ENCODE measurements at regions not wholly inside any gene's neighbourhood (a gene's known extent, or its start where the extent isn't known, plus 50 kb on each side); places are given as distances from the start of the nearest gene placed in this dataset.
"Not testable (repeated sequence)": the region's sequence is repeated elsewhere in the genome, so short reads cannot be mapped to it uniquely, and the experiment has no call there.

DNA sequence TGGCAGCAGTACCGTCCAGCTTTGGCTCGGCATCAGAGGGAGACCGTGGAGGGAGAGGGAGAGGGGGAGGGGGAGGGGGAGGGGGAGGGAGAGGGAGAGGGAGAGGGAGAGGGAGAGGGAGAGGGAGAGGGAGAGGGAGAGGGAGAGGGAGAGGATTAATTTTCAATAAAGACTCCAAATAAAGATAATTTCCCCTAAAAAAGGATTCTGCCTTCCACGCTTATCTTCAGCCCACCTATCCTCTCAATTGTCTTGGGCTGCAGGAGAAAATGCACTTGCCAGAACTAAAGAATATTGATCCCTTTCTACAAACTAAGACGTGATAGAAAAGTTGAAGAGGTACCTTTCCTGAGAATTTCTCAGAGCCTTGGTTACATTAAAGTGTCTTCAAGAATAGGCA, 206.9 kb upstream of the CBLB start:
- not testable (repeated sequence) for DNase-seq (ENCODE audit: low read depth)

DNA sequence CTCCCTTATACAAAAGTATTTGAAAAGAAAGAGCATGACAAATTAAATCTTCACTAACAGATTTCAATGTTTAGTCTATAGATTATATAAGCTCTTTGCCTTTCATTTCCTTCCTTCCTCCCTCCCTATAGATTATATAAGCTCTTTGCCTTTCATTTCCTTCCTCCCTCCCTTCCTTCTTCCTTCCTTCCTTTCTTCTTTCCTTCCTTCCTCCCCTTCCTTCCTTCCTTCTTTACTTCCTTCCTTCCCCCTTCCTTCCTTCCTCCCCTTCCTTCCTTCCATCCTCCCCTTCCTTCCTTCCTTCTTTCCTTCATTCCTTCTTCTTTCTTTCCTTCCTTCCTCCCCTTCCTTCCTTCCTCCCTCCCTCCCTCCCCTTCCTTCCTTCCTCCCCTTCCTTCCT, 209.8 kb upstream of the CBLB start:
- DNase-seq (ENCODE audit: low read depth): no peak

DNA sequence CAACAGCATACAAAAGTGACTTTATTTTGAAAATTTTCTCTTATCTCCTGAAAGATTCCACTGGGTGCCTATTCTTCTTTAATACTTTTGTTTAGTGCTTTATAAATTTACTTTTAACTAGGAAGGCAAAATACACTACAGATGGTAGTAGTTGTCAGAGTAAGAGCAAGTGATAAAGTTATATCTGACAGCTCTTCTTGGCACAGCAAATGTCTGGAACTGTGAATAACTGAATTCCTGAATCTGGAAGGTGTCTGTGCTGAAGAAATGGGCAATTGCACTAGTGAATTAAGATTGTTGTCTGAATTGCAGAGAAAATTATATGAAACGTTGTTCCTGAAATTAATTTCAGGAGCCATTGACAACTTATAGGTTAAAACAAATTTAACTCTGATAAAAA, 213.8 kb upstream of the CBLB start:
- DNase-seq (ENCODE audit: low read depth): no peak

DNA sequence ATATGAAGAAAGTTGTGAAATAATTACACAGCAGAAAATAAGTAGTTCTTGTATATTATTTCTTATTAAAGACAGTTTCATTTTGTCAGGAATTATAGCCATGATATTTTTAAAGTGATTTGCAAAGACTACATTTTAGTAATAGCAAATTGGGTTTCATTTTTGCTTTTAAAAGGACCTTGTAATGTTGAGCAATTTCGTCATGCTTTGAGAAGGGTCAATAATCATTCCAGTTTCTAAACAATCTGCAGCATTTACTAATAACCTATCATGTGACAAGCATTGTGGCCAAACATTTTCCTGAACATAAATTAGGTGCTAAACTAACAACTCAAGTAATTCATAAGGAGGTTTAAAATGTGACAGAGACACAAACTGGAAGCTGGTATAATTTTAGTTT, 214.4 kb upstream of the CBLB start:
- DNase-seq (ENCODE audit: low read depth): no peak

DNA sequence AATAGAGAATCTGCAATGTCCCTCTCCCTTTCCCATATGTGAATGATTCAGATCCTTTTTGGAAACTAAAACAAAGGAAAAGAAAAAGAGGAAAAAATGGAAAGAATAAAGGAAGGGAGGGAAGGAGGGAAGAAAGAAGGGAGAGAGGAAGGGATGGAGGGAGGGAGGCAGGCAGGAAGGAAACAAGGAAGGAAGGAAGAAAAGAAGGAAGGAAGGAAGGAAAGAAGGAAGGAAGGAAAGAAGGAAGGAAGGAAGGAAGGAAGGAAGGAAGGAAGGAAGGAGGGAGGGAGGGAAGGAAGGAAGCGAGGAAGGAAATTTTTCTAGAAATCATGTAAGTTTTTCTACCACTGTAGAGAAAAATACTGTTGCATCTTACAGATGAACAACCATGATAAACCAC, 215.0 kb upstream of the CBLB start:
- DNase-seq (ENCODE audit: low read depth): no peak

DNA sequence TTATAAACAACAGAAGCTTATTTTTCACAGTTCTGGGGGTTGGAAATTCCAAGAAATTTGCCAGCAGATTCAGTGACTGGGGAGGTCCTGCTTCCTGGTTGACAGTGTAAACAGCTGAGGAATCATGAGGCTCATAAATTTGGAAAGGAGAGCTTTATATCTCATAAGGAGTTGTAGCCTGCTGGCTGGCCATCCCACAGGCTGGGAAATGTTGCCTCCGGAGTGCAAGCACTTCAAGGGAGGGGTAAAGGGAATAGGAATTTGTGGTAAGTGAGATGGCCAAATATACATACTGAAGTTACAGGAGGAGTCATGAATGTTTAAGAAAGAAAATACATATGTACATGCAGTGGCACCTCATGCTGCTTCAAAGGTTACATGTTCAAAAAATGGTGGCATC, 217.2 kb upstream of the CBLB start:
- DNase-seq (ENCODE audit: low read depth): no peak

DNA sequence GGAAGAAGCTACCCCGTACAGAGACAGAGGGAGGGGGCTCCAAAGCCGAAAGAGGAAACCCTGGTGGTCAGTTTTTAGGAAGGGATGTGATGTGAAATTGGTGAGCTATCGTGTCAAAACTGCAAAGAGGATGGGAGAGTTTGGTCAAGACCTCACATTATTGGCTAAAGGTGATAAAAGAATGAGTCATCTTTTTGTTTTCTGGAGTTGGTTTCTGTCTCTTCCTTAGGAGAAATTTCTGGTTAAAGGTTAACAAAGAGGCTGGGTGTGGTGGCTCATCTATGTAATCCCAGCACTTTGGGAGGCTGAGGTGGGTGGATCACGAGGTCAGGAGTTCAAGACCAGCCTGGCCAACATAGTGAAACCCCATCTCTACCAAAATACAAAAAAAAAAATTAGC, 217.8 kb upstream of the CBLB start:
- no peak for DNase-seq (ENCODE audit: low read depth)

DNA sequence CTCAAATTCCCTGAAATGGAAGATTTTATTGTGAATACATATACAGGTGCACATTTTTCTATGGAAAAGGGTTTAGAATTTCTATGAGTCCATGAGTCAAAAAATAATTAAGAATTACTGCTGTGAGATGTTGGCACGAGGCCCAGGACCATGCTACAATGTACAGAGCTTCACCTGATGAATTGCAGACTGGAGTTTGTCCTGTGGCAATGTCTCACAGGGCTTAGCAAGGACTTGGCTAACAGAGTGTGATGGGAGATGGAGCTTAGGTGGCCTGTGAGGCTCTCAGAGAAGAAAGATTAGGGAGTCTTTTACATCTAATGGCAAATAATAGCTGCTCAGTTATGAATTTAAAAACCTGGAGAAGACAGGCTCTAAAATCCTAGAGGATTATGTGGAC, 219.5 kb upstream of the CBLB start:
- DNase-seq (ENCODE audit: low read depth): no peak

DNA sequence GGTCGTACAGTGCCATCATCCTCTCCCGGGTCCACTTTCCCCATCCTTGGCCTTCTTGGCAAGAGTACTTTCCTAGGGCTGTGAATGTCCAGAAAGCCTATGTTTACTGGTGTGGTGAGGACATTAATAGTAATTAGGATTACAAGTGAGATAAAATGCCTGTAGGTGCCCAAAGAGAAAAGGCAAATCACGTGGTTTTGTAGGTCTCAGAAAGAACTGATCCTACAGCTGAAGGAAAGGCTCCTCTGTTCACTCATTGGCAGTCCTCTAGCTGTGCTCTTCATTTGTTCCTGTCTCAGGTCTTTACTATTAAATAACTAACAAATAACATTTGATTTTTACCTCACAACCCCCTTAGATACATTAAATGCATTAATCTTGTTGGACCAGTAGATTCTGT, 220.1 kb upstream of the CBLB start:
- no peak for DNase-seq (ENCODE audit: low read depth)

DNA sequence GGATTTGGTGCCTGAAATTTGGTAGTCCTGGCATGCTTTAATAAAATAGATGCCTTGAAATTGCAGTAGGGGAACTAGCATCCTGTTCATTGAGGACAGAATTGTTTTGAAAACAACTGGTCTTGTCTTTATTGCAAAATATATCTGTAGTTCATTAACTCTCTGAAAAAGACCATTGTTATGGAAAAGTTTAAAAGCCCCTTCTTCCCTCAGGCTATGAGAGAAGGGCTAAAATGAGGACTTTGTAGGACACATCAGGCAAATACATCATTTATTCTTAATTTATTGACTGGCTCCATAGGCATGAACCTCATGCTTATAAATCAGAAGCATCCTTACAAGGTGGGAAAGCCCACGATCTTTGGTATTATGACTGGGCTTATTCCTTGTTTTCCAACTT, 221.0 kb upstream of the CBLB start:
- DNase-seq (ENCODE audit: low read depth): no peak

DNA sequence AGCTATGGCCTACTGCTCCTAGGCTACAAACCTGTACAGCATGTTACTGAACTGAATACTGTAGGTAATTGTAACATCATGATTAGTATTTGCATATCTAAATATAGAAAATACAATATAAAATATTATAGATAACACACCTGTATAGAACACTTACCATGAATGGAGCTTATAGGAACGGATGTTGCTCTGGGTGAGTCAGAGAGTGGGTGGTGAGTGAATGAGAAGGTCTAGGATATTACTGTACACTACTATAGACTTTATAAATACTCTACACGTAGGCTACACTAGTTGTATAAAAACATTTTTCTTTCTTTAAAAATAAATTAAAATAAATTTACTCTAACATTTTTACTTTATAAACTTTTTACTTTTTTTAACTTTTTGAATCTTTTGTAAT, 224.0 kb upstream of the CBLB start:
- no peak for DNase-seq (ENCODE audit: low read depth)

DNA sequence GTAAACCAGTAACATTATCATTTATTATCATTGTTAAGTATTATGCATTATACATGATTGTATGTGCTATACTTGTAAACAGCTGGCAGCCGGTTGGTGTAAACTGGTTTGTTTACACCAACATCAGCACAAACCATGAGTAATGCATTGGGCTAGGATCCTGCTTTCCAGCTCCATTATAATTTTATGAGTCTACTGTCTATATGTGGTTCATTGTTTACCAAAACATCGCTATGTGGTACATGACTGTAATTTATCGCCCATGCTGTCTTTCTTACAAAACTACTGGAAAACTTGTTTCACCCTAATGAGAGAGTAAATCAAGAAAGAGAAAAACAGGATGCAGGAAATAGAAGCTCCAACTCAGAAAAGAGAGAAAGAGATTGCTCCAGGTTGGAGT, 224.8 kb upstream of the CBLB start:
- no peak for DNase-seq (ENCODE audit: low read depth)

DNA sequence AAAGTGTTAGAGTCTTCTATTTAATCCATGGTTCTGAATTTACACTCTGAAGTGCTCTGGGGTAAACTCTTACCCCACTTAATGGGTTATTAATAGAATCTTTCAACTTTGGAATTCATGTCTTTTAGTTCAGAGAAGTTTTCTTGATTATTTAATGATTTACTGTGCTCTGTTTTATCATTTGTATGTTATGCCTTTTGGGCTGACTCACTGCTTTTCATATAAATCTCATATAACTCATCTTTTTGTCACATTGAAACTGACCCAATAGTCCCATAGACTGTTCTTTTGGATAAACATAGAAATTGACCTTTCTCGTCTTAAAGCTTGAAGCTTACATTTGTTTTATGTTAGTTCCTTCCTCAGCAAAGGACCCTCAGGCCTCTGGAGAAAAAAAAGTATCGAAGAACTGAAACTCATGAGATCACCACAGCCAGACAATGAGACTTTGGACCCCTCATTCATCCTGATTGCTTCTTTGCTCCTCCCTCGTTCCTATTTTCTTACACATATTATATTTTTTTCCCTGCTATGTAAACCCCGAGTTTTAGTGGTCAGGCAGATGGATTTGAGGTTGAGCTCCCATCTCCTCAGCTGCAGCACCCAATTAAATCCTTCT, 229.1 kb upstream of the CBLB start:
- no peak for DNase-seq (ENCODE audit: low read depth)

DNA sequence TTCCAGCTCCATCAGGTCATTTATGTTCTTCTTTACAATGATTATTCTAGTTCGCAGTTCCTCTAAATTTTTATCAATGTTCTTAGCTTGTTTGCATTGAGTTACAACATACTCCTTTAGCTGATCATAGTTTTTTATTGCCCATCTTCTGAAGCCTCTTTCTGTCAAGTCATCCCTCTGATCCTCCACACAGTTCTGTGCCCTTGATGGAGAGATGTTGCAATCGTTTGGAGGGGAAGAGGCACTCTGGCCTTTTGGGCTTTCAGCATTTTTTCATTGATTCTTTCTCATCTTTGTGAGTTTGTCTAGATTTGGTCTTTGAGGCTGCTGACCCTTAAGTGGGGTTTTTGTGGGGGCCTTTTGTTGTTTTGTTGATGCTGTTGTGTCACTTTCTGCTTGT, 234.6 kb upstream of the CBLB start:
- DNase-seq (ENCODE audit: low read depth): no peak

DNA sequence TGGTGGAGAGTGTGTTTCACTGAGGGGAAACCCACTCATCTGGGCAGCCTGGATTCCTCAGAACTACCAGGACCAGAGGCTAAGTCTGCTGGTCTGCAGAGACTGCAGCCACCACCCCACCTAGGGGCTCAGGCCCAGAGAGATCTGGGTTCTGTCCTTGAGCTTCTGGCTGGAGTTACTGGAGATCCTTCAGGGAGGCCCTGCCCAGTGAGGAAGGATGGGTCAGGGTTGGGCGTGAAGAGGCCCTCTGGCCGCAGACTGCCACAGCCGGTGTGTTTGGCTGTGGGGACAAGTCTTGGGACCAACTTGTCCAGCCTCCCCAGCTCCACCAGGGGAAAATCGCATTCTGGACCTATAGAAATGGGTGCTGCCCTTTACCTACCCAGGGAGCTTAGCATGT, 235.3 kb upstream of the CBLB start:
- DNase-seq (ENCODE audit: low read depth): no peak

DNA sequence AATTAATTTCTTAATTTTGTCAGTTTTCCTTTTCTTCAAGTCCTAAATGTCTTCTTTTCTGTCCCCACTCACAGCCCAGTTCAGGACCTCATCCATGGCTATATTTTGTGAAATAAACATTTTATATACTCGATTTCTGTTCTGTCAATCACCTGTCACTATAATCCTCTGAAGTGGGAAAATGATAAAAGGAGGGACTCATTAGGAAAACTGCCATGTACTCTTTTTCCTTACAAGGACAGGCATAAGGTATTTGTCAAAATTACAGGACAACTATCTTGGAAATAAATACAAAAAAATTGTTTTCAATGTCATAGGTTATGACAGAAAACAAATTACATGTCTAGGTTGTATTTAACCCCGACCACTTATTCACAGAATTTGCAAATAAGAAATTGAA, 240.1 kb upstream of the CBLB start:
- no peak for DNase-seq (ENCODE audit: low read depth)

DNA sequence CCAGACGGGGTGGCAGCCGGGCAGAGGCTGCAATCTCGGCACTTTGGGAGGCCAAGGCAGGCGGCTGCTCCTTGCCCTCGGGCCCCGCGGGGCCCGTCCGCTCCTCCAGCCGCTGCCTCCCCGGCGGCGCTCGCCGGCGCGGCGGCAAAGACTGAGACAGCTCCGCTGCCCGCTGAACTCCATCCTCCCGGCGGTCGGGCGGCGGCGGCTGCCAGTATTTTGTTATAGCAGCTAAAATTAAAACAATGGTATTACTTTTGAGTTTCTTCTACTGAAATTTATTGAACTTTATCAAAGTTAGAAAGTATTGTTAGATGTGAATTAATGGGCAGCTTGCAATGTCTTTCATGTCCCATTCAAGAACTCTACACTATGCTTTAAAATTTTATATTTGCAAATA, 243.7 kb upstream of the CBLB start:
- DNase-seq (ENCODE audit: low read depth): not testable (repeated sequence)

DNA sequence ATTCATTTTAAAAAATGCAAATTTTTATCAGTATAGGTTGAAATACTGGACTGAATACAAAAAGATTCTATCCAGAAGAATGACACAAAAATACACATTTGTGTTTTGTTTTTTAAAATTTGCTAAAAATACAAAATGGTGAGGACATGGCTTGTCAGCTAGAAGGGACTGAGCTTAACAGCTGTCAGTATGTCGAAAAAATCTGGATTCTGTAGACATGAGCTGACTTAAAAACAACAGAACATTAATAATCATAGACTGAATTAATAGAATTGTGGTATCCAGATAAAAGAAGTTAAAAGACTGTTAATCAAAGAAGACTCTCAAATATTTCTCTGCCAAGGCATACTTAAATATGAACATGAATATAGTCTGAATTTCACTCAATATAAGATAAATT, 244.9 kb upstream of the CBLB start:
- DNase-seq (ENCODE audit: low read depth): no peak

DNA sequence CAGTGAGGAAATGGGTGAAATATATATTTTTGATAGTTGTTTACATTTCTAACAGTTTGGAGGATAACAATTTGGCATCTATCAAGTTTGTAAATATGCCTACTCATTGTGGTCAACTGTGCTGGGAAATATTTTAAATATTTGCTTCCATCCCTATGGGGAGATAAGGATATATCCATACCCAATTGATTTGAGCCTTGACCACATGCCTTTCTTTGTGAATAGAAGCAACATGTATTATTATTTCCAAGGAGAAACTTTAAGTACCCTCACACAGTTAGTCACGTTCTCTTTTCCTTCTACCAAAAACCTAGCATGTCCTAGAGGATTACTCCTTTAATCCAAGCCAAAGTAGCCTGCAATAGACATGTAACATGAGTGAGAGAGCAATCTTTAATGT, 245.4 kb upstream of the CBLB start:
- DNase-seq (ENCODE audit: low read depth): no peak

DNA sequence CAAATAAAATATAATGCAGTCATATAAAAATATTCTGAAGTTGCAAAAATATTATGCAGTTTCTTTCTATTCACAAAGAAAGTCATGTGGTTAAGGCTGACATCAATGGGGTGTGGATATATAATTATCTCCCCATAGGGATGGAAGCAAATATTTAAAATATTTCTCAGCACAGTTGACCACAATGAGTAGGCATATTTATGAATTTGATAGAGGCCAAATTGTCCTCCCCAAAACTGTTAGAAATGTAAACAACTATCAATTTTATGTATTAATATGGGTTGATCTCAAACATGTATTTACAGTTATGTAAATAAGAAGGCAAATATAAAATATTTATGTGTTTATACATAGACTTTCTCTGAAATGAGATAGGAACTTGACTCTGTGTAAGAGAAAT, 246.0 kb upstream of the CBLB start:
- DNase-seq (ENCODE audit: low read depth): no peak

DNA sequence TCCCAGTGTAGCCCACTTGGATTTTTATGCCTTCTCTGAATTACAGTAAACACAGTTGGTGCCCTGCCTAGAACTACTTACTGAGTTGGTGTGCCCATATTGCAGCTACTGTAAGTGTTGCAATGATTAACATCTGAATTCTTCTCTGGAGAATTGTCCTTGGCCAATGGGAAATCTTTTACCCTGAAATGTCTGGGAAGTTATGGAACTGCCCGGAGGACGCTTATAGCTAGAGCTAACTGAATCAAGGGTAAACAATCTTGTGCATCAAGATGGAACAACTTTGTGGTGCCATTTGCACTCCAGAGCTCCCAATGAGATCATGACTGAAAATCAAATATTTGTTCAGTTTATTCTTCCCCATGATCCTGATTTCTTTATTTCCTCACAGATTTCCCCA, 246.7 kb upstream of the CBLB start:
- DNase-seq (ENCODE audit: low read depth): no peak

DNA sequence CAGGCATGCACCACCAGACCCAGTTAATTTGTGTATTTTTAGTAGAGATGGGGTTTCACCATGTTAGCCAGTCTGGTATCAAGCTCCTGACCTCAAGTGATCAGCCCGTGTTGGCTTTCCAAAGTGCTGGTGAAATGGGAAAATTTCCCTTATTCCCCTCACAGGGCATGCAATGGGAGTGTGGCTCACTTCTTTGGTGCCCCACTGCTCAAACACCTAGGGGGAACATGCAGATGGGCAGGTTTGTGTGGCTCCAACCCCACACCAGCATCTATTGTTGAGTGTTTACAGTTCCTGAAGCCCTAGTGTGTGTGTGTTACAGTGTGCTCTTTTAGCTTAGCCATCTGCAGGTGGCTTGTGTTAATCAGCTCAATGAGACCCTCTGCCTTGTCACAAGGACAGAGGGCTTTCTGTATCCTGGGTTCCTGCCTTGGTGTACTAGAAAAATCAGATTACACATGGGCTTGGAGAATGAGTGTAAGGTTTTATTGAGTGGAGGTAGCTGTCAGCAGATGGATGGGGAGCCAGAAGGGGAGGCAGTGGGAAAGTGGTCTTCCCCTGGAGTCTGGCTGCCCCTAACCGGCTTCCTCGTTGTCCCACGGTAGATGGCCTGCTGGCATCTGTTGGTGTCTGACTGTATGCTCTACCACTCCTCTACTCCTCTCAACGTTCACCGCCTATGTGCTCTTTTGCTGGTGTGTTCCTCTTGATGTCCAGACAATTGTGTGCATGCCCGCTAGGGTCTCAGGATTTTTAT, 248.1 kb upstream of the CBLB start:
- DNase-seq (ENCODE audit: low read depth): no peak

DNA sequence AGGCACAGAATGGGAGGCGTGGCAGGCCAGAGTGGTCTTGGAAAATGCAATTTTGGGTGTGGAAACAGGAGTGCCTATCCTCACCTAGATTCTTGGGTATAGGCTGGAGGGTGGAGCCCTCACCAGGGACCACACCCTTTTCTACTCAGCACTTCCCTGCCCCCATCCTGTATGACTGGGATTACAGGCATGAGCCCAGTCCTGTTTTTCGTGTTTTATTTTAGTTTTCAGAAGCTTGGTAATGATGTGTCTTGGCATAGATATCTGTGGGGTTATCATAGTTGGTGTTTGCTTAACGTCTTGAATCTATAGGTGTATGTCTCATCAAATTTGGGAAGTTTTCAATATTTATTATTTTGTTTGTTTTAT, 248.7 kb upstream of the CBLB start:
- DNase-seq (ENCODE audit: low read depth): no peak

DNA sequence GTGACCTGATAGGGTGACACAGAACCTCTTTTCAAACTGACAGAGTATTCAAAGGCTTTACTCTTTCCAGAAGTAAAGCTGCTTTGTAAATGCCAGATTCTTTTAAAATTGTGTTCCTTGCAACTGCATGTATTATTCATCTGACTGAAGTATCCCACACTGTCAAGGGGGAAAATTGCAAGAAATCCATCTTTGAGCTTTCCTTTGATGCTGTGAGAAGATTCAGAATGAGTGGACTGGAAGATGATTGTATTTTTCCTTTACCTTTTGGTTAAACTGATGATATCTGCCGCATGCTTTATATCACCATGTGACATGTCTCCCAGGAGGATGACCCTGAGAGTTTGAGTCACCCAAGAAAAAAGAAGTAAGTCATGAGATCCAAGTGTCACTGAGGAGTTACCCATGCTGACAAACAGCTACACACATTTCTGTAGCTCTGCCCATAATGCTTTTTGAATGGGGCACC, 250.8 kb upstream of the CBLB start:
- no peak for DNase-seq (ENCODE audit: low read depth)

Measured in stimulated activated CD8-positive, alpha-beta memory T cell treated with anti-CD3 and anti-CD28 coated beads, Interleukin-4, amount 100 ng/mL, for 24 hours (primary cell).